GM19240 (cell line): ENCODE measurements at regions not wholly inside any gene's neighbourhood (a gene's known extent, or its start where the extent isn't known, plus 50 kb on each side); places are given as distances from the start of the nearest gene placed in this dataset.

Experiments used
- DNase-seq: peaks from one replicate; pipeline ENCODE4 v3.0.0; 2011; ENCODE audit warnings: low spot score; ENCODE audit not compliant: insufficient read length

GRCh38 chr18:47547539-47548202, 296.2 kb upstream of the SKOR2 start:
- DNase-seq, result no peak

- DNase-seq, result no peak
These were observed 294.2 kb upstream of the SKOR2 start for GRCh38 chr18:47545613-47546012.

GRCh38 chr18:47543080-47543479, 291.6 kb upstream of the SKOR2 start:
- no peak for DNase-seq

GRCh38 chr18:47542551-47542950, 291.1 kb upstream of the SKOR2 start:
- DNase-seq, result no peak

- DNase-seq, result no peak
These were observed 280.3 kb upstream of the SKOR2 start for GRCh38 chr18:47531717-47532116.

GRCh38 chr18:47530695-47531094, 279.2 kb upstream of the SKOR2 start:
- DNase-seq, result no peak

GRCh38 chr18:47528343-47528742, 276.9 kb upstream of the SKOR2 start:
- DNase-seq, result no peak

GRCh38 chr18:47526147-47526546, 274.7 kb upstream of the SKOR2 start:
- no peak for DNase-seq

GRCh38 chr18:47522359-47522758, 270.9 kb upstream of the SKOR2 start:
- no peak for DNase-seq

- DNase-seq, result no peak
These were observed 268.8 kb upstream of the SKOR2 start for GRCh38 chr18:47520263-47520662.

GRCh38 chr18:47519706-47520105, 268.2 kb upstream of the SKOR2 start:
- no peak for DNase-seq

- DNase-seq, result no peak
These were observed 267.8 kb upstream of the SKOR2 start for GRCh38 chr18:47519277-47519676.

GRCh38 chr18:47513614-47514013, 262.2 kb upstream of the SKOR2 start:
- no peak for DNase-seq

- DNase-seq, result no peak
These were observed 261.4 kb upstream of the SKOR2 start for GRCh38 chr18:47512726-47513435.

- DNase-seq, result no peak
These were observed 260.6 kb upstream of the SKOR2 start for GRCh38 chr18:47512056-47512455.

GRCh38 chr18:47510831-47511230, 259.4 kb upstream of the SKOR2 start:
- DNase-seq, result no peak

- no peak for DNase-seq
These were observed 256.2 kb upstream of the SKOR2 start for GRCh38 chr18:47507651-47508050.

- no peak for DNase-seq
These were observed 255.4 kb upstream of the SKOR2 start for GRCh38 chr18:47506897-47507296.

GRCh38 chr18:47501946-47502345, 250.5 kb upstream of the SKOR2 start:
- no peak for DNase-seq

GRCh38 chr18:47500930-47501329, 249.5 kb upstream of the SKOR2 start:
- DNase-seq, result no peak

- no peak for DNase-seq
These were observed 241.2 kb upstream of the SKOR2 start for GRCh38 chr18:47492691-47493090.

- DNase-seq, result no peak
These were observed 239.4 kb upstream of the SKOR2 start for GRCh38 chr18:47490882-47491281.

- no peak for DNase-seq
These were observed 233.8 kb upstream of the SKOR2 start for GRCh38 chr18:47485221-47485797.
